Stimulated activated CD4-positive, alpha-beta T cell treated with anti-CD3 and anti-CD28 coated beads, Interleukin-1b, Interleukin-23, amount 100 ng/mL, for 1 hour (primary cell): ENCODE measurements at regions not wholly inside any gene's neighbourhood (a gene's known extent, or its start where the extent isn't known, plus 50 kb on each side); places are given as distances from the start of the nearest gene placed in this dataset.
"Not testable (repeated sequence)": the region's sequence is repeated elsewhere in the genome, so short reads cannot be mapped to it uniquely, and the experiment has no call there.

ENCODE experiments used
- DNase-seq, 2 donors: peaks; one replicate each; pipeline ENCODE4 v3.0.0-alpha.2; 2020; ENCODE audit warnings: low read depth in 2 of 2

GRCh38 chr4:105042451-105042850 is 104.2 kb upstream of the TET2 start:
- DNase-seq = no peak

- DNase-seq = no peak
Measured at GRCh38 chr4:105050896-105051295, 95.8 kb upstream of the TET2 start.

- DNase-seq = no peak
Measured at GRCh38 chr4:105057370-105058105, 89.1 kb upstream of the TET2 start.

- no peak for DNase-seq
Measured at GRCh38 chr4:105058177-105058812, 88.4 kb upstream of the TET2 start.

GRCh38 chr4:105059337-105059736 is 87.3 kb upstream of the TET2 start:
- DNase-seq = no peak

GRCh38 chr4:105060628-105061027 is 86.0 kb upstream of the TET2 start:
- DNase-seq = no peak

- DNase-seq = no peak
Measured at GRCh38 chr4:105061136-105061696, 85.5 kb upstream of the TET2 start.

GRCh38 chr4:105061731-105062130 is 84.9 kb upstream of the TET2 start:
- DNase-seq = no peak

- DNase-seq = no peak
Measured at GRCh38 chr4:105066401-105066800, 80.3 kb upstream of the TET2 start.

GRCh38 chr4:105067431-105067830 is 79.2 kb upstream of the TET2 start:
- DNase-seq = no peak

GRCh38 chr4:105067946-105068345 is 78.7 kb upstream of the TET2 start:
- DNase-seq = no peak

GRCh38 chr4:105068516-105068915 is 78.2 kb upstream of the TET2 start:
- no peak for DNase-seq

- DNase-seq = not testable (repeated sequence)
Measured at GRCh38 chr4:105072095-105072494, 74.6 kb upstream of the TET2 start.

GRCh38 chr4:105074097-105074496 is 72.6 kb upstream of the TET2 start:
- no peak for DNase-seq

- DNase-seq = no peak
Measured at GRCh38 chr4:105075045-105075444, 71.6 kb upstream of the TET2 start.

- DNase-seq = no peak
Measured at GRCh38 chr4:105088110-105088879, 58.4 kb upstream of the TET2 start.

GRCh38 chr4:105092356-105092755 is 54.3 kb upstream of the TET2 start:
- DNase-seq = no peak

GRCh38 chr4:105092768-105093167 is 53.9 kb upstream of the TET2 start:
- DNase-seq = no peak

- DNase-seq = no peak
Measured at GRCh38 chr4:105093975-105094374, 52.7 kb upstream of the TET2 start.
